H1 (cell line): ENCODE measurements at regions not wholly inside any gene's neighbourhood (a gene's known extent, or its start where the extent isn't known, plus 50 kb on each side); places are given as distances from the start of the nearest gene placed in this dataset.
A peak's percentile ranks its signal among the peaks of the same experiment; 100 is the strongest.

Experiments
- CTCF ChIA-PET: fragments of 300-600 bp; sonication (Branson Sonifier 250); formaldehyde crosslinking; loops from one replicate; lab custom pipeline; 2021; ENCODE audit not compliant: partially characterized antibody; lab: Charles Lee
- POLR2A ChIA-PET: fragments of 300-600 bp; sonication (Branson Sonifier 250); formaldehyde crosslinking; loops from one replicate; lab custom pipeline; 2021; ENCODE audit warnings: inconsistent platforms; ENCODE audit not compliant: partially characterized antibody; lab: Charles Lee
- DNase-seq, 2 experiments: peaks; one replicate each; pipeline versions ENCODE4 v3.0.0 to v3.0.0-alpha.2; 2010 to 2022; ENCODE audit warnings: low spot score in 2 of 2, low read depth in 1 of 2, mixed read lengths in 1 of 2
- FAIRE-seq: peaks from 2 replicates; lab custom pipeline; 2011; peaks lifted over from hg19 to GRCh38; lab: Jason Lieb, UNC
- H2AFZ ChIP-seq: 2 replicates; pipeline ENCODE4 v1.8.1; 2012; ENCODE audit warnings: low read length, inconsistent platforms
- H2AK5ac ChIP-seq: 2 replicates; pipeline ENCODE4 v1.6.1; 2013; ENCODE audit warnings: low read depth, low read length
- H2BK120ac ChIP-seq: replicated peaks from 2 replicates; pipeline ENCODE3; 2013; ENCODE audit warnings: low read depth, low read length, inconsistent platforms
- H2BK12ac ChIP-seq: 2 replicates; pipeline ENCODE4 v1.6.1; 2013; ENCODE audit warnings: low read depth, low read length
- H2BK15ac ChIP-seq: 2 replicates; pipeline ENCODE4 v1.6.1; 2013; ENCODE audit warnings: low read length
- H2BK20ac ChIP-seq: 2 replicates; pipeline ENCODE4 v1.6.1; 2013; ENCODE audit warnings: low read length
- H2BK5ac ChIP-seq: 2 replicates; pipeline ENCODE4 v1.6.1; 2013; ENCODE audit warnings: low read depth, low read length
- H3K14ac ChIP-seq: 2 replicates; pipeline ENCODE4 v1.6.1; 2013; ENCODE audit warnings: inconsistent platforms; ENCODE audit not compliant: insufficient read length
- H3K18ac ChIP-seq: 2 replicates; pipeline ENCODE4 v1.6.1; 2013; ENCODE audit warnings: low read length; ENCODE audit errors: extremely low read depth
- H3K23ac ChIP-seq: 2 replicates; pipeline ENCODE4 v1.6.1; 2013; ENCODE audit warnings: inconsistent platforms; ENCODE audit not compliant: insufficient read length
- H3K23me2 ChIP-seq: 2 replicates; pipeline ENCODE4 v1.6.1; 2013; ENCODE audit warnings: low read depth, low read length
- H3K27ac ChIP-seq: 2 replicates; pipeline ENCODE4 v1.6.1; 2011; ENCODE audit warnings: low read depth, low read length, inconsistent platforms
- H3K27me3 ChIP-seq, 4 experiments: replicated peaks in 1 of 4; 1 replicate in 1 of 4; 2 replicates in 3 of 4; pipeline versions ENCODE4 v1.6.1 to v1.8.1; 2011 to 2013; ENCODE audit warnings: low read length in 3 of 4, mild to moderate bottlenecking in 3 of 4, inconsistent platforms in 2 of 4, mixed read lengths in 2 of 4, moderate library complexity in 1 of 4; ENCODE audit not compliant: control insufficient read depth in 3 of 4, insufficient read depth in 3 of 4; ENCODE audit errors: extremely low read depth in 1 of 4
- H3K36me3 ChIP-seq, 4 experiments: 2 replicates each; pipeline versions ENCODE4 v1.6.1 to v1.8.1; 2011 to 2013; ENCODE audit warnings: mild to moderate bottlenecking in 4 of 4, low read length in 3 of 4, moderate library complexity in 2 of 4, control low read depth in 1 of 4, inconsistent platforms in 1 of 4; ENCODE audit not compliant: insufficient read depth in 4 of 4, control insufficient read depth in 2 of 4
- H3K4ac ChIP-seq: replicated peaks from 2 replicates; pipeline ENCODE3; 2013; ENCODE audit warnings: low read length, low read depth, mixed read lengths, inconsistent platforms; ENCODE audit not compliant: insufficient read length
- H3K4me1 ChIP-seq, 4 experiments: replicated peaks in 1 of 4; 1 replicate in 1 of 4; 2 replicates in 3 of 4; pipeline versions ENCODE4 v1.6.1 to v1.8.1; 2011 to 2013; ENCODE audit warnings: low read length in 3 of 4, inconsistent platforms in 2 of 4, mixed read lengths in 1 of 4; ENCODE audit not compliant: insufficient read depth in 4 of 4, control insufficient read depth in 3 of 4
- H3K4me2 ChIP-seq, 2 experiments: 2 replicates each; pipeline versions ENCODE4 v1.6.1 to v1.8.1; 2011 to 2013; ENCODE audit warnings: low read depth in 2 of 2, low read length in 2 of 2, control low read depth in 1 of 2, inconsistent platforms in 1 of 2, mild to moderate bottlenecking in 1 of 2; ENCODE audit not compliant: insufficient read depth in 1 of 2
- H3K4me3 ChIP-seq, 4 experiments: fragments of 200-600, 300-600 bp in 1 of 4; sonication (generic), shearing (Covaris generic), sonication (Bioruptor Twin) in 1 of 4; 2 replicates each; pipeline versions ENCODE4 v1.5.1 to v1.8.1; 2011 to 2016; ENCODE audit warnings: low read length in 4 of 4, low read depth in 3 of 4, control low read depth in 2 of 4, inconsistent platforms in 2 of 4, mild to moderate bottlenecking in 2 of 4, mixed read lengths in 1 of 4, moderate library complexity in 1 of 4; ENCODE audit not compliant: insufficient read depth in 2 of 4; ENCODE audit errors: extremely low read depth in 1 of 4
- H3K56ac ChIP-seq: replicated peaks from 2 replicates; pipeline ENCODE3; 2013; ENCODE audit warnings: low read depth, mild to moderate bottlenecking, mixed read lengths, low read length, inconsistent platforms; ENCODE audit not compliant: insufficient read length
- H3K79me1 ChIP-seq: 2 replicates; pipeline ENCODE4 v1.6.1; 2013; ENCODE audit warnings: low read depth, low read length, control low read depth
- H3K79me2 ChIP-seq, 2 experiments: 2 replicates each; pipeline versions ENCODE4 v1.6.1 to v1.8.1; 2012 to 2013; ENCODE audit warnings: low read length in 2 of 2, mild to moderate bottlenecking in 2 of 2, inconsistent platforms in 1 of 2; ENCODE audit not compliant: insufficient read depth in 2 of 2, control insufficient read depth in 1 of 2
- H3K9ac ChIP-seq, 4 experiments: replicated peaks in 1 of 4; 1 replicate in 1 of 4; 2 replicates in 3 of 4; pipeline versions ENCODE4 v1.6.1 to v1.8.1; 2011 to 2013; ENCODE audit warnings: low read depth in 3 of 4, low read length in 3 of 4, control low read depth in 2 of 4, mild to moderate bottlenecking in 2 of 4, moderate library complexity in 2 of 4, inconsistent platforms in 1 of 4; ENCODE audit errors: extremely low read depth in 1 of 4
- H3K9me3 ChIP-seq, 2 experiments: 2 replicates each; pipeline versions ENCODE4 v1.6.1 to v1.8.1; 2012 to 2013; ENCODE audit warnings: mild to moderate bottlenecking in 2 of 2, moderate library complexity in 2 of 2, control low read depth in 1 of 2, inconsistent platforms in 1 of 2, low read depth in 1 of 2, low read length in 1 of 2, mixed read lengths in 1 of 2; ENCODE audit not compliant: insufficient read depth in 2 of 2
- H4K20me1 ChIP-seq, 2 experiments: replicated peaks in 1 of 2; 2 replicates each; pipeline versions ENCODE3 to v1.8.1; 2011 to 2013; ENCODE audit warnings: inconsistent platforms in 2 of 2, low read length in 2 of 2, mild to moderate bottlenecking in 1 of 2; ENCODE audit not compliant: insufficient read depth in 2 of 2, control insufficient read depth in 1 of 2
- H4K5ac ChIP-seq: 2 replicates; pipeline ENCODE4 v1.6.1; 2013; ENCODE audit warnings: low read length, low read depth, mixed read lengths, inconsistent platforms; ENCODE audit not compliant: insufficient read length
- H4K8ac ChIP-seq: 2 replicates; pipeline ENCODE4 v1.8.0; 2013; ENCODE audit warnings: mild to moderate bottlenecking, moderate library complexity, low read length, inconsistent platforms; ENCODE audit not compliant: insufficient read depth; ENCODE audit errors: extremely low read depth
- H4K91ac ChIP-seq: replicated peaks from 2 replicates; pipeline ENCODE3; 2013; ENCODE audit warnings: low read length, mixed read lengths, inconsistent platforms; ENCODE audit not compliant: insufficient read length
- CEBPB ChIP-seq: IDR thresholded peaks from 2 replicates; pipeline ENCODE4 v1.6.1; 2012; ENCODE audit warnings: low read depth, low read length
- TAF7 ChIP-seq: optimal IDR thresholded peaks from 2 replicates; pipeline ENCODE3; 2011; ENCODE audit warnings: low read depth, mild to moderate bottlenecking, inconsistent platforms, low read length, moderate library complexity, borderline replicate concordance
- WGBS, 2 experiments: shearing (Covaris generic) in 1 of 2; methylation state at CpG; one replicate each; pipeline versions ENCODE4 v1.1.6 to v1.1.7; 2013 to 2015; ENCODE audit warnings: low lambda C conversion rate in 2 of 2, mixed read lengths in 2 of 2, inconsistent platforms in 1 of 2, low coverage in 1 of 2, missing lambda C conversion rate in 1 of 2; ENCODE audit not compliant: insufficient replicate concordance in 2 of 2, insufficient coverage in 1 of 2, insufficient read length in 1 of 2; ENCODE audit errors: extremely low coverage in 1 of 2, missing lambda C conversion rate in 1 of 2; 5-methylcytosine and 5-hydroxymethylcytosine counted together

- ChIA-PET POLR2A (no interaction called here), CTCF (no interaction called here)
- H4K5ac ChIP-seq: no peak overlapping the region
- H2AK5ac ChIP-seq: no peak overlapping the region
- no peak overlapping the region for H2AFZ ChIP-seq
- FAIRE-seq (no peak), DNase-seq (no peak)
- no peak overlapping the region for H4K91ac ChIP-seq
- H3K14ac ChIP-seq: no peak overlapping the region
- no peaks in the 10 kb centered on the region for H3K27me3 ChIP-seq
- H2BK120ac ChIP-seq: no peak overlapping the region
- H3K56ac ChIP-seq: no peak overlapping the region
- no peak overlapping the region for H3K4ac ChIP-seq
- no peaks in the 10 kb centered on the region for H3K36me3 ChIP-seq
- no peaks in the 10 kb centered on the region for H4K20me1 ChIP-seq
- H3K9me3 ChIP-seq: peaks cover 3 to 8% of the 10 kb centered on the region in 2 experiments; a peak in 2 of 4 replicates
- no peak overlapping the region for H3K4me2 ChIP-seq
- H4K8ac ChIP-seq: no peak overlapping the region
- H3K23ac ChIP-seq: no peak overlapping the region
- no peak overlapping the region for H3K4me3 ChIP-seq
- no peak overlapping the region for H2BK20ac ChIP-seq
- H2BK12ac ChIP-seq: no peak overlapping the region
- H3K79me1 ChIP-seq: no peaks in the 10 kb centered on the region
- no peak overlapping the region for H2BK15ac ChIP-seq
- no peak overlapping the region for H3K27ac ChIP-seq
- H3K4me1 ChIP-seq: no peaks in the 10 kb centered on the region
- no peak overlapping the region for H2BK5ac ChIP-seq
- H3K79me2 ChIP-seq: no peaks in the 10 kb centered on the region
- H3K23me2 ChIP-seq: no peaks in the 10 kb centered on the region
- WGBS, 2 experiments: 94% methylated on average over 2 of the region's 2 CpGs; no CpG with 5 or more reads in 1 of the 2 experiments
- no peak overlapping the region for H3K9ac ChIP-seq
- TF ChIP-seq TAF7: no peak
- TF ChIP-seq CEBPB: peak; percentile 82; the same call in 1 of the 2 replicates
- no peak overlapping the region for H3K18ac ChIP-seq
These were observed 834.9 kb downstream of the BCL11B start for GRCh38 chr14:98437113-98437512.
